Activated CD4-positive, alpha-beta T cell treated with anti-CD3 and anti-CD28 coated beads for 4 hours (primary cell): ENCODE measurements at regions not wholly inside any gene's neighbourhood (a gene's known extent, or its start where the extent isn't known, plus 50 kb on each side); places are given as distances from the start of the nearest gene placed in this dataset.
"Not testable (repeated sequence)": the region's sequence is repeated elsewhere in the genome, so short reads cannot be mapped to it uniquely, and the experiment has no call there.

Experiments
- DNase-seq, 2 donors: peaks; one replicate each; pipeline ENCODE4 v3.0.0-alpha.2; 2020

- no peak for DNase-seq
These were observed 65.9 kb upstream of the SLC1A4 start for GRCh38 chr2:64923385-64923710.

GRCh38 chr2:64924170-64924934 is 64.8 kb upstream of the SLC1A4 start:
- DNase-seq = no peak

GRCh38 chr2:64925930-64926722 is 63.1 kb upstream of the SLC1A4 start:
- DNase-seq = not testable (repeated sequence)

GRCh38 chr2:64928813-64929212 is 60.4 kb upstream of the SLC1A4 start:
- no peak for DNase-seq

GRCh38 chr2:64929333-64929732 is 59.9 kb upstream of the SLC1A4 start:
- no peak for DNase-seq

GRCh38 chr2:64930258-64930671 is 58.9 kb upstream of the SLC1A4 start:
- DNase-seq = no peak

- DNase-seq = no peak
These were observed 57.7 kb upstream of the SLC1A4 start for GRCh38 chr2:64931246-64932115.

- no peak for DNase-seq
These were observed 57.2 kb upstream of the SLC1A4 start for GRCh38 chr2:64932116-64932370.

GRCh38 chr2:64932371-64933216 is 56.6 kb upstream of the SLC1A4 start:
- no peak for DNase-seq

- no peak for DNase-seq
These were observed 54.7 kb upstream of the SLC1A4 start for GRCh38 chr2:64934530-64934929.

GRCh38 chr2:64936809-64937208 is 52.4 kb upstream of the SLC1A4 start:
- no peak for DNase-seq

- DNase-seq = not testable (repeated sequence)
These were observed 51.9 kb upstream of the SLC1A4 start for GRCh38 chr2:64937314-64937686.

GRCh38 chr2:64937687-64938491 is 51.3 kb upstream of the SLC1A4 start:
- no peak for DNase-seq

GRCh38 chr2:64938607-64939285 is 50.5 kb upstream of the SLC1A4 start:
- DNase-seq = no peak

GRCh38 chr2:64939332-64939917 is 49.8 kb upstream of the SLC1A4 start:
- no peak for DNase-seq
